Right kidney (tissue), 1 donor: ENCODE measurements at regions not wholly inside any gene's neighbourhood (a gene's known extent, or its start where the extent isn't known, plus 50 kb on each side); places are given as distances from the start of the nearest gene placed in this dataset.
"Not testable (repeated sequence)": the region's sequence is repeated elsewhere in the genome, so short reads cannot be mapped to it uniquely, and the experiment has no call there.

Experiments used
- DNase-seq: peaks from one replicate; pipeline ENCODE4 v3.0.0-alpha.2; 2016

GRCh38 chr16:52309446-52310416 lies 237.2 kb downstream of the TOX3 start:
- no peak for DNase-seq

GRCh38 chr16:52308051-52308450 lies 238.9 kb downstream of the TOX3 start:
- DNase-seq: no peak

GRCh38 chr16:52301026-52301425 lies 245.9 kb downstream of the TOX3 start:
- no peak for DNase-seq

GRCh38 chr16:52298769-52299168 lies 248.2 kb downstream of the TOX3 start:
- no peak for DNase-seq

- DNase-seq: not testable (repeated sequence)
These were observed 250.1 kb downstream of the TOX3 start for GRCh38 chr16:52296706-52297315.

GRCh38 chr16:52296076-52296475 lies 250.9 kb downstream of the TOX3 start:
- no peak for DNase-seq

GRCh38 chr16:52294660-52295059 lies 252.3 kb downstream of the TOX3 start:
- no peak for DNase-seq

GRCh38 chr16:52293204-52293603 lies 253.7 kb downstream of the TOX3 start:
- no peak for DNase-seq

- DNase-seq: no peak
These were observed 263.2 kb downstream of the TOX3 start for GRCh38 chr16:52283584-52284375.

- DNase-seq: no peak
These were observed 263.9 kb downstream of the TOX3 start for GRCh38 chr16:52283018-52283417.

- no peak for DNase-seq
These were observed 266.9 kb downstream of the TOX3 start for GRCh38 chr16:52280086-52280485.

GRCh38 chr16:52271088-52271750 lies 275.7 kb downstream of the TOX3 start:
- no peak for DNase-seq

- DNase-seq: no peak
These were observed 281.5 kb downstream of the TOX3 start for GRCh38 chr16:52265446-52265861.

GRCh38 chr16:52257534-52257933 lies 289.4 kb downstream of the TOX3 start:
- DNase-seq: no peak

- no peak for DNase-seq
These were observed 290.4 kb downstream of the TOX3 start for GRCh38 chr16:52256310-52257078.

- DNase-seq: no peak
These were observed 292.2 kb downstream of the TOX3 start for GRCh38 chr16:52254746-52255145.

- DNase-seq: no peak
These were observed 294.3 kb downstream of the TOX3 start for GRCh38 chr16:52252680-52253079.

GRCh38 chr16:52251495-52251894 lies 295.4 kb downstream of the TOX3 start:
- DNase-seq: no peak

- DNase-seq: no peak
These were observed 299.2 kb downstream of the TOX3 start for GRCh38 chr16:52247737-52248136.

- DNase-seq: no peak
These were observed 308.2 kb downstream of the TOX3 start for GRCh38 chr16:52238710-52239109.

- no peak for DNase-seq
These were observed 309.1 kb downstream of the TOX3 start for GRCh38 chr16:52237823-52238222.

- DNase-seq: no peak
These were observed 311.8 kb downstream of the TOX3 start for GRCh38 chr16:52235186-52235585.
